H9 (cell line): ENCODE measurements at regions not wholly inside any gene's neighbourhood (a gene's known extent, or its start where the extent isn't known, plus 50 kb on each side); places are given as distances from the start of the nearest gene placed in this dataset.

ENCODE experiments used
- DNase-seq: peaks from one replicate; pipeline ENCODE4 v3.0.0-alpha.2; 2017
- H2AFZ ChIP-seq: one replicate; pipeline ENCODE4 v1.6.1; 2013; ENCODE audit warnings: mild to moderate bottlenecking, low read length, control low read depth, moderate library complexity
- H2AK5ac ChIP-seq: 2 replicates; pipeline ENCODE4 v1.6.1; 2013; ENCODE audit warnings: low read length, control low read depth, mixed read lengths; ENCODE audit not compliant: insufficient read length
- H2BK120ac ChIP-seq: one replicate; pipeline ENCODE4 v1.6.1; 2013; ENCODE audit warnings: low read depth, mild to moderate bottlenecking, low read length, control low read depth, inconsistent platforms; ENCODE audit not compliant: poor library complexity, severe bottlenecking
- H2BK12ac ChIP-seq: 2 replicates; pipeline ENCODE4 v1.6.1; 2013; ENCODE audit warnings: low read length, control low read depth, mixed read lengths, low read depth; ENCODE audit not compliant: insufficient read length
- H2BK15ac ChIP-seq: 2 replicates; pipeline ENCODE4 v1.6.1; 2013; ENCODE audit warnings: low read depth, low read length, control low read depth
- H2BK20ac ChIP-seq: one replicate; pipeline ENCODE4 v1.6.1; 2013; ENCODE audit warnings: low read depth, mild to moderate bottlenecking, low read length, control low read depth, inconsistent platforms; ENCODE audit not compliant: poor library complexity, severe bottlenecking
- H2BK5ac ChIP-seq: 2 replicates; pipeline ENCODE4 v1.6.1; 2013; ENCODE audit warnings: low read length, control low read depth, mixed read lengths; ENCODE audit not compliant: insufficient read length
- H3K14ac ChIP-seq: 2 replicates; pipeline ENCODE4 v1.6.1; 2013; ENCODE audit warnings: low read length, control low read depth; ENCODE audit not compliant: insufficient read depth
- H3K18ac ChIP-seq: 2 replicates; pipeline ENCODE4 v1.6.1; 2013; ENCODE audit warnings: low read depth, mild to moderate bottlenecking, mixed read lengths, low read length, control low read depth; ENCODE audit not compliant: insufficient read length
- H3K23ac ChIP-seq: 2 replicates; pipeline ENCODE4 v1.6.1; 2013; ENCODE audit warnings: low read length, control low read depth, mixed read lengths, low read depth; ENCODE audit not compliant: insufficient read length
- H3K23me2 ChIP-seq: 2 replicates; pipeline ENCODE4 v1.6.1; 2013; ENCODE audit warnings: low read depth, mild to moderate bottlenecking, mixed read lengths, low read length, control low read depth; ENCODE audit not compliant: insufficient read length, poor library complexity, severe bottlenecking
- H3K27ac ChIP-seq: 2 replicates; pipeline ENCODE4 v1.5.1; 2013; ENCODE audit warnings: low read length, control low read depth, mixed read lengths, low read depth; ENCODE audit not compliant: insufficient read length
- H3K27me3 ChIP-seq: 2 replicates; pipeline ENCODE4 v1.6.1; 2013; ENCODE audit warnings: low read length, control low read depth, inconsistent platforms; ENCODE audit not compliant: insufficient read depth
- H3K4ac ChIP-seq: 2 replicates; pipeline ENCODE4 v1.6.1; 2013; ENCODE audit warnings: low read depth, mild to moderate bottlenecking, control low read depth, inconsistent platforms, low read length, moderate library complexity
- H3K4me1 ChIP-seq: 2 replicates; pipeline ENCODE4 v1.6.1; 2013; ENCODE audit warnings: low read length, control low read depth, inconsistent platforms; ENCODE audit not compliant: insufficient read depth
- H3K4me2 ChIP-seq: 2 replicates; pipeline ENCODE4 v1.6.1; 2013; ENCODE audit warnings: low read length, control low read depth, mixed read lengths; ENCODE audit not compliant: insufficient read length, insufficient read depth
- H3K56ac ChIP-seq: 2 replicates; pipeline ENCODE4 v1.6.1; 2013; ENCODE audit warnings: low read depth, mild to moderate bottlenecking, mixed read lengths, low read length, control low read depth; ENCODE audit not compliant: insufficient read length
- H3K79me1 ChIP-seq: 2 replicates; pipeline ENCODE4 v1.6.1; 2013; ENCODE audit warnings: low read depth, mild to moderate bottlenecking, moderate library complexity, low read length, control low read depth, inconsistent platforms; ENCODE audit not compliant: insufficient read depth, poor library complexity, severe bottlenecking
- H3K79me2 ChIP-seq: 2 replicates; pipeline ENCODE4 v1.6.1; 2013; ENCODE audit warnings: low read length, control low read depth, inconsistent platforms; ENCODE audit not compliant: insufficient read depth
- H3K9ac ChIP-seq: 2 replicates; pipeline ENCODE4 v1.6.1; 2013; ENCODE audit warnings: low read length, control low read depth, mixed read lengths; ENCODE audit not compliant: insufficient read length; ENCODE audit errors: extremely low read depth
- H3K9me3 ChIP-seq: one replicate; pipeline ENCODE4 v1.6.1; 2013; ENCODE audit warnings: low read depth, low read length, inconsistent platforms; ENCODE audit not compliant: control insufficient read depth
- H3T11ph ChIP-seq: one replicate; pipeline ENCODE4 v1.6.1; 2013; ENCODE audit warnings: mild to moderate bottlenecking, low read length, control low read depth, inconsistent platforms
- H4K20me1 ChIP-seq: one replicate; pipeline ENCODE4 v1.6.1; 2013; ENCODE audit not compliant: control insufficient read depth, insufficient read length, insufficient read depth
- H4K5ac ChIP-seq: 2 replicates; pipeline ENCODE4 v1.6.1; 2013; ENCODE audit warnings: low read depth, mild to moderate bottlenecking, mixed read lengths, low read length, control low read depth; ENCODE audit not compliant: insufficient read length
- H4K8ac ChIP-seq: replicated peaks from 2 replicates; pipeline ENCODE4 v1.6.1; 2013; ENCODE audit warnings: low read length, control low read depth, mixed read lengths, low read depth; ENCODE audit not compliant: insufficient read length
- H4K91ac ChIP-seq: 2 replicates; pipeline ENCODE4 v1.6.1; 2013; ENCODE audit warnings: low read depth, mild to moderate bottlenecking, moderate library complexity, mixed read lengths, low read length, control low read depth; ENCODE audit not compliant: insufficient read length
- H3K27ac Mint-ChIP-seq, 3 experiments: 2 replicates in 2 of 3; 3 replicates in 1 of 3; pipeline ENCODE4 v1.8.0; 2020 to 2021; ENCODE audit warnings: mixed read lengths in 3 of 3, mild to moderate bottlenecking in 1 of 3, moderate library complexity in 1 of 3
- H3K27me3 Mint-ChIP-seq: 2 replicates; pipeline ENCODE4 v1.8.0; 2021; ENCODE audit warnings: low read depth, mild to moderate bottlenecking, moderate library complexity, mixed read lengths
- H3K36me3 Mint-ChIP-seq, 3 experiments: 2 replicates in 2 of 3; 3 replicates in 1 of 3; pipeline ENCODE4 v1.8.0; 2020 to 2021; ENCODE audit warnings: low read depth in 3 of 3, mixed read lengths in 3 of 3; ENCODE audit not compliant: insufficient read depth in 1 of 3
- H3K4me1 Mint-ChIP-seq, 2 experiments: 2 replicates each; pipeline ENCODE4 v1.8.0; 2020; ENCODE audit warnings: mixed read lengths in 2 of 2
- H3K4me3 Mint-ChIP-seq, 2 experiments: 2 replicates in 1 of 2; 3 replicates in 1 of 2; pipeline ENCODE4 v1.8.0; 2020 to 2021; ENCODE audit warnings: mild to moderate bottlenecking in 2 of 2, mixed read lengths in 2 of 2, moderate library complexity in 1 of 2
- H3K9me3 Mint-ChIP-seq, 2 experiments: 2 replicates in 1 of 2; 3 replicates in 1 of 2; pipeline ENCODE4 v1.8.0; 2020; ENCODE audit warnings: mild to moderate bottlenecking in 2 of 2, mixed read lengths in 2 of 2, moderate library complexity in 1 of 2
- CTCF ChIP-seq: fragments of 200-600 bp; sonication (generic); conservative IDR thresholded peaks from 3 replicates; pipeline ENCODE4 v1.8.0; 2021; ENCODE audit warnings: antibody characterized with exemption, mild to moderate bottlenecking
- WGBS: extraction: QIAGEN DNeasy Blood & Tissue Kit; methylation state at CpG from one replicate; pipeline ENCODE4 v1.1.7; 2013; ENCODE audit warnings: missing lambda C conversion rate, low lambda C conversion rate, mixed read lengths; ENCODE audit not compliant: insufficient read length; ENCODE audit errors: extremely low coverage; 5-methylcytosine and 5-hydroxymethylcytosine counted together

DNA sequence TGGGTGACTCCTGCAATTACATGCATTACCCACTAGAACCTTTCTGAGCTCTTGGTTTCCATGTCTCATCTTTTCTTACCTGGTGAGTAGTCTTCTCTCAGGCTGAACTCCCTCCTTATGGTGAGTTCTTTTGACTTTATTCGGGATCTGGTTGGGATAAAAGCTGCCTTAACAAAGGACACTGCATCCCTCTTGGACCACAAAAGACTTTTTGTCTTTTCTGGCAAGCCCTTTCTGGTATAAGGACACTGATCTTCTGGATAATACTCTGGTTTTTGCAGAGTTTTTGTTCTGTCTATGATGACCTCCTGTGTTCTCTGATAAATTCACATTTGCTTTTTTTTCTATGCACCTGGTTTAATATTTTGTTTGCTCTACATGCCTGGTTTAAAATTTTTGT, 66.7 kb downstream of the SLITRK1 start:
- no peak overlapping the region for H2AK5ac ChIP-seq
- H2BK12ac ChIP-seq = no peak overlapping the region
- H3K4me1 Mint-ChIP-seq = peaks cover 5 to 6% of the 10 kb centered on the region in 2 experiments; a peak in 3 of 4 replicates
- no peak for TF ChIP-seq CTCF
- no peak overlapping the region for H3T11ph ChIP-seq
- H2BK120ac ChIP-seq = no peak overlapping the region
- H4K91ac ChIP-seq = no peak overlapping the region
- no peak overlapping the region for H2BK15ac ChIP-seq
- H3K9me3 Mint-ChIP-seq = no peaks in the 10 kb centered on the region
- no peaks in the 10 kb centered on the region; the same call in 1 of the 2 replicates for H3K4me1 ChIP-seq
- no CpG with 5 or more reads among the region's 1 CpG for WGBS
- peaks cover 2 to 9% (median 2%) of the 10 kb centered on the region in 3 experiments; a peak in 3 of 7 replicates for H3K36me3 Mint-ChIP-seq
- no peaks in the 10 kb centered on the region for H3K79me1 ChIP-seq
- H2BK5ac ChIP-seq = no peak overlapping the region
- H3K23ac ChIP-seq = no peak overlapping the region
- H4K5ac ChIP-seq = no peak overlapping the region
- no peaks in the 10 kb centered on the region for H4K20me1 ChIP-seq
- no peaks in the 10 kb centered on the region for H3K27me3 Mint-ChIP-seq
- no peak overlapping the region for H2AFZ ChIP-seq
- no peak overlapping the region for H3K4ac ChIP-seq
- no peak overlapping the region for H3K27ac Mint-ChIP-seq
- H2BK20ac ChIP-seq = no peak overlapping the region
- H3K9ac ChIP-seq = no peak overlapping the region
- no peaks in the 10 kb centered on the region for H3K79me2 ChIP-seq
- H3K27ac ChIP-seq = no peak overlapping the region
- DNase-seq = no peak
- H3K23me2 ChIP-seq = no peaks in the 10 kb centered on the region
- no peak overlapping the region for H3K56ac ChIP-seq
- no peak overlapping the region for H3K18ac ChIP-seq
- H3K4me2 ChIP-seq = no peak overlapping the region
- no peaks in the 10 kb centered on the region for H3K9me3 ChIP-seq
- no peak overlapping the region for H3K4me3 Mint-ChIP-seq
- H3K27me3 ChIP-seq = no peaks in the 10 kb centered on the region
- no peak overlapping the region for H3K14ac ChIP-seq
- no peak overlapping the region for H4K8ac ChIP-seq
